ENCODE measurements at regions not wholly inside any gene's neighbourhood (a gene's known extent, or its start where the extent isn't known, plus 50 kb on each side); places are given as distances from the start of the nearest gene placed in this dataset.

DNA sequence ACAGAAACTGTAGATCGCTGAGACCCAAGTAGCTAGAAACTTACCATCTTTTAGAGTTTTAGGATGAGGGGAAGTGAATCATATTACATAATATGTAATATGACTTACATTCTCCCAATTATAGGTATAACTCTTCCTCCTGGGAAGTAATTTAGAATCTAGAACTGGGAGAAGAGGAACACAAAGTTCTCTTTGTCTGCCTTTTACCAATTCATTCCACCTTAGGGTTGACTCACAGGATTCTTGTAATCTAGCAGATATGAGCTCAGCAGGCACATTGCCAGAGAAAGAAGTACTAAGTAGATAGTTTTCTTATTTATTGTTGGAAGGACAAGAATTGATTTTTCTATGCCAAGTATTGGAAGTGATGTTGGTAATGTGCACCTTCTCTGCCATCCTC lies 58.0 kb upstream of the CCSER1 start:
- TF ChIP-seq CTCF (IDR thresholded peaks at IDR 0.05; ENCODE audit: insufficient read depth, low read depth, low read length, missing control alignments), result no peak
- DNase-seq (ENCODE audit: low read depth), result no peak
- no peak overlapping the region for H3K4me3 ChIP-seq (ENCODE audit: low read depth, low read length)

DNA sequence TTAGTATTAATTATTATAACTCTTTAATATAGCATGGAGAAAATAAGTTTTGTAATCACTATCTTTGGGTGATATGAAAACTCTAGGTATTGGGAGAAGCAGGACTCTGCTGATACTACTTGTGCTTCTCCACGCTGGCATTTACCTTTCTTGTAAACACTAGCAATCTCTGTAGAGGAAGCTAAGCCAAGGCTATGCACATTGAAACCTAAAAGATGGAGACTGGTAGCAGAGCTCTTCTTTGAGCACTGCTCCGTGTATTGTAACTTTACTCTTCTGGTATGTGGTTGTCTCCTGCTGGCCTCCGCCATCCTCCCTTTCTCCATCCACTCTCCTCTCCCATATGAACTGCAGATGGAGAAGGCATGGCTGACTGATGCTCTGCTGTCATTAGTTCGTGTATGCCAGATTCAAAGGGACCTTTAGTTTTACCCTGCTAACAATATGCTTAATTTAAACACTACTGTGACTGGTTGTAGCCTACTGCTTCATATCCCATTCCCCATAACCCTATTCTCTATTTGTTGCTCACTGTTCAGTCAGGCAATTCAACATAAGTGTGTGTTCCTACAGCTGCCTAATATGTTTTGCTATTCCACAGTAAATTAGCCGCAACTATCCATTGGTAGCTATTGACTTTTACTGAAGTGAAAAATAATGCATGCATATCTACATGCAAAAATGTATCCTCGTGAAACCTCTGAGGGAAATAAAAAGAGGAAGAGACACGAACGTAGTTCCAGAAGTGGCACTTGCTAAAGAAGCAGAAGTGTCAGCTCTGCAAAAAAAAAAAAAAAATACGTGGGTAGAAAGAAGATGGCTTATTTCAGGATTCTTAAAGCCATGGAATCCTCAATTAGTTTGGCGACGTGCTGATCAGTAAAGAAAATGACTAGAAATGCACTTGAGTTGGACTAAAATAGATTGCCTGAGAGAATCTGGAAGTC lies 55.6 kb upstream of the CCSER1 start:
- TF ChIP-seq CTCF (IDR thresholded peaks at IDR 0.05; ENCODE audit: insufficient read depth, low read depth, low read length, missing control alignments), result no peak
- no peak overlapping the region for H3K4me3 ChIP-seq (ENCODE audit: low read depth, low read length)
- no peak for DNase-seq (ENCODE audit: low read depth)

DNA sequence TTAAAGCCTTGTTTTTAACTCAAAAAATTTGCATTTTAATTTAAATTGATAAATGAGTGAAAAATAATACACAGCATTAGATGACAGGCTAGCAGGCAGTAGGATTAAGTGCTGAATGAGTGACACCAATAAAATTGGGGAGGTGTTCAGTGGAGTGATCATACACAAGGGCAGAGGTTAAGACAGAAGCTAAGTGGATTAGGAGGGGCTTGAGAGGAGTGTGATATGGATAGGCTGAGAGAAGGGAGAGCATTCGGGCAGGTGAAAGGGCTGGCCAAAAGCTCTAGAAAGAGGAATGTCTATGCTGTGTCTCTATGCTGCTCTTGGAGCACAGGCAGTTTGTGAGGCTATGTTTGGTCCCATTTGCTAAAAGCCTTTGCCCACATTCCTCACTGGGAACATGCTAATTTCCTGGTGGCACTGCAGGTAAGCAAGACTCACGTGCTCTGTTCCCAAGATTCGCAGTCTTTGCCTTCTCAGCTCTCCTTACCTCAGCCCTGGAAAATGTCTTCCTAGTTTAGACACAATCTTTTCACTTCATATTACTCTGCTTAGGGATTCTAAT lies 52.8 kb upstream of the CCSER1 start:
- no peak for TF ChIP-seq CTCF (IDR thresholded peaks at IDR 0.05; ENCODE audit: insufficient read depth, low read depth, low read length, missing control alignments)
- H3K4me3 ChIP-seq (ENCODE audit: low read depth, low read length), result no peak overlapping the region
- DNase-seq (ENCODE audit: low read depth), result no peak
